Central memory CD4-positive, alpha-beta T cell (primary cell): ENCODE measurements at regions not wholly inside any gene's neighbourhood (a gene's known extent, or its start where the extent isn't known, plus 50 kb on each side); places are given as distances from the start of the nearest gene placed in this dataset.
"Not testable (repeated sequence)": the region's sequence is repeated elsewhere in the genome, so short reads cannot be mapped to it uniquely, and the experiment has no call there.

Experiments used
- DNase-seq: peaks from one replicate; pipeline ENCODE4 v3.0.0; 2022

GRCh38 chr5:117195076-117195475 is 620.5 kb upstream of the SEMA6A start:
- no peak for DNase-seq

- no peak for DNase-seq
Observed at GRCh38 chr5:117191251-117191650, 616.6 kb upstream of the SEMA6A start.

GRCh38 chr5:117189784-117190183 is 615.2 kb upstream of the SEMA6A start:
- no peak for DNase-seq

GRCh38 chr5:117188211-117188610 is 613.6 kb upstream of the SEMA6A start:
- DNase-seq: no peak

- DNase-seq: no peak
Observed at GRCh38 chr5:117186751-117187150, 612.1 kb upstream of the SEMA6A start.

GRCh38 chr5:117183326-117183725 is 608.7 kb upstream of the SEMA6A start:
- DNase-seq: no peak

GRCh38 chr5:117182104-117182503 is 607.5 kb upstream of the SEMA6A start:
- DNase-seq: no peak

GRCh38 chr5:117177302-117177701 is 602.7 kb upstream of the SEMA6A start:
- no peak for DNase-seq

GRCh38 chr5:117165068-117165467 is 590.4 kb upstream of the SEMA6A start:
- no peak for DNase-seq

GRCh38 chr5:117161718-117162335 is 587.2 kb upstream of the SEMA6A start:
- DNase-seq: no peak

- no peak for DNase-seq
Observed at GRCh38 chr5:117160391-117160790, 585.8 kb upstream of the SEMA6A start.

GRCh38 chr5:117149312-117149711 is 574.7 kb upstream of the SEMA6A start:
- no peak for DNase-seq

- no peak for DNase-seq
Observed at GRCh38 chr5:117144086-117144485, 569.5 kb upstream of the SEMA6A start.

- DNase-seq: no peak
Observed at GRCh38 chr5:117143406-117143805, 568.8 kb upstream of the SEMA6A start.

- DNase-seq: no peak
Observed at GRCh38 chr5:117138523-117138922, 563.9 kb upstream of the SEMA6A start.

GRCh38 chr5:117135851-117136250 is 561.2 kb upstream of the SEMA6A start:
- no peak for DNase-seq

GRCh38 chr5:117133198-117133597 is 558.6 kb upstream of the SEMA6A start:
- no peak for DNase-seq

GRCh38 chr5:117131876-117132275 is 557.3 kb upstream of the SEMA6A start:
- DNase-seq: no peak

GRCh38 chr5:117131048-117131679 is 556.5 kb upstream of the SEMA6A start:
- no peak for DNase-seq

- no peak for DNase-seq
Observed at GRCh38 chr5:117118499-117118898, 543.9 kb upstream of the SEMA6A start.

GRCh38 chr5:117117314-117117713 is 542.7 kb upstream of the SEMA6A start:
- not testable (repeated sequence) for DNase-seq

GRCh38 chr5:117110548-117110947 is 535.9 kb upstream of the SEMA6A start:
- DNase-seq: no peak

- no peak for DNase-seq
Observed at GRCh38 chr5:117107859-117108258, 533.2 kb upstream of the SEMA6A start.

GRCh38 chr5:117103703-117104102 is 529.1 kb upstream of the SEMA6A start:
- no peak for DNase-seq

GRCh38 chr5:117102591-117102990 is 528.0 kb upstream of the SEMA6A start:
- no peak for DNase-seq
